HepG2 (cell line): ENCODE measurements at regions not wholly inside any gene's neighbourhood (a gene's known extent, or its start where the extent isn't known, plus 50 kb on each side); places are given as distances from the start of the nearest gene placed in this dataset.

Source experiments
- ATAC-seq: fragments of 200-7000 bp; cut with Tn5 transposase; 3 replicates; pipeline ENCODE4 v1.9.1; 2020; ENCODE audit warnings: mild to moderate bottlenecking, moderate library complexity
- BruUV-seq: library from RNA; stranded (reverse); fragments of 400-500 nt; replicated peaks from 2 replicates; lab custom pipeline; 2021; lab: Mats Ljungman, UMichigan
- CTCF ChIA-PET: fragments of 300-600 bp; formaldehyde crosslinking; extraction: SDS; loops from one replicate; lab custom pipeline; 2021; ENCODE audit warnings: low total read pairs, inconsistent platforms, low intra/inter-chr PET ratio; lab: Yijun Ruan, JAX
- POLR2A ChIA-PET: fragments of 350-600 bp; sonication (Branson Sonifier 250); formaldehyde crosslinking; loops from one replicate; lab custom pipeline; 2020; ENCODE audit warnings: antibody characterized with exemption, inconsistent platforms; lab: Yijun Ruan, JAX
- DNase-seq: peaks from one replicate; pipeline ENCODE4 v3.0.0-alpha.2; 2015; ENCODE audit warnings: low spot score
- FAIRE-seq: peaks from 3 replicates; lab custom pipeline; 2011; peaks lifted over from hg19 to GRCh38; lab: Jason Lieb, UNC
- H2AFZ ChIP-seq: one replicate; pipeline ENCODE4 v1.6.1; 2011; ENCODE audit warnings: low read length, inconsistent platforms
- H3K27ac ChIP-seq: fragments of 300-600 bp; 3 replicates; pipeline ENCODE4 v1.8.0; 2011; ENCODE audit warnings: mixed run types, mild to moderate bottlenecking, mixed read lengths, low read length, inconsistent platforms; ENCODE audit not compliant: insufficient read depth; ENCODE audit errors: extremely low read length
- H3K27me3 ChIP-seq, 2 experiments: fragments of 200-600 bp in 1 of 2; 2 replicates in 1 of 2; 3 replicates in 1 of 2; pipeline versions ENCODE4 v1.6.0 to v1.8.0; 2011; ENCODE audit warnings: low read length in 2 of 2, mild to moderate bottlenecking in 2 of 2, moderate library complexity in 2 of 2, inconsistent platforms in 1 of 2; ENCODE audit not compliant: insufficient read depth in 2 of 2, control insufficient read depth in 1 of 2
- H3K36me3 ChIP-seq, 2 experiments: fragments of 200-600 bp in 1 of 2; replicated peaks in 1 of 2; 2 replicates in 1 of 2; 3 replicates in 1 of 2; pipeline versions ENCODE4 v1.5.1 to v1.8.0; 2011; ENCODE audit warnings: low read length in 2 of 2, inconsistent platforms in 1 of 2; ENCODE audit not compliant: insufficient read depth in 2 of 2, control insufficient read depth in 1 of 2
- H3K4me1 ChIP-seq: 2 replicates; pipeline ENCODE4 v1.5.1; 2012; ENCODE audit warnings: low read length, inconsistent platforms; ENCODE audit not compliant: insufficient read depth
- H3K4me2 ChIP-seq: 2 replicates; pipeline ENCODE4 v1.6.0; 2011; ENCODE audit warnings: low read depth, low read length, inconsistent platforms
- H3K4me3 ChIP-seq, 3 experiments: fragments of 200-600 bp in 1 of 3; sonication (generic), shearing (Covaris generic) in 1 of 3; replicated peaks in 1 of 3; 2 replicates each; pipeline ENCODE4 v1.5.1; 2011 to 2016; ENCODE audit warnings: low read length in 3 of 3, inconsistent platforms in 2 of 3, low read depth in 2 of 3, mild to moderate bottlenecking in 2 of 3, control low read depth in 1 of 3, mixed read lengths in 1 of 3; ENCODE audit not compliant: insufficient read depth in 1 of 3
- H3K79me2 ChIP-seq: one replicate; pipeline ENCODE4 v1.6.1; 2011; ENCODE audit warnings: low read length, inconsistent platforms; ENCODE audit not compliant: insufficient read depth
- H3K9ac ChIP-seq: 2 replicates; pipeline ENCODE4 v1.6.0; 2011; ENCODE audit warnings: mild to moderate bottlenecking, low read depth, low read length, inconsistent platforms; ENCODE audit not compliant: insufficient read depth
- H3K9me3 ChIP-seq: 2 replicates; pipeline ENCODE4 v1.5.1; 2012; ENCODE audit warnings: mild to moderate bottlenecking, low read length
- H4K20me1 ChIP-seq: 2 replicates; pipeline ENCODE4 v1.6.0; 2011; ENCODE audit warnings: inconsistent platforms, mild to moderate bottlenecking, low read length, moderate library complexity; ENCODE audit not compliant: insufficient read depth
- ATRX ChIP-seq: sonication (generic); formaldehyde crosslinking; IDR thresholded peaks from 2 replicates; pipeline ENCODE4 v1.4.0; 2020; ENCODE audit warnings: missing genetic modification reagents, borderline replicate concordance
- CEBPB ChIP-seq: IDR thresholded peaks from 2 replicates; pipeline ENCODE4 v1.6.1; 2011; ENCODE audit warnings: low read depth, low read length, improper control_type of control experiment, borderline replicate concordance
- HIC2 ChIP-seq: sonication (generic); formaldehyde crosslinking; IDR thresholded peaks from 2 replicates; pipeline ENCODE4 v1.9.0; 2022; ENCODE audit warnings: low read depth, missing genetic modification reagents
- HMG20A ChIP-seq: IDR thresholded peaks from 2 replicates; pipeline ENCODE4 v1.6.1; 2016; ENCODE audit warnings: borderline replicate concordance
- NR2F6 ChIP-seq, 2 experiments: IDR thresholded peaks; 2 replicates each; pipeline ENCODE4 v1.6.1; 2016; ENCODE audit warnings: antibody characterized with exemption in 1 of 2, mild to moderate bottlenecking in 1 of 2
- SNAPC4 ChIP-seq: sonication (generic); formaldehyde crosslinking; IDR thresholded peaks from 2 replicates; pipeline ENCODE4 v1.4.0; 2020; ENCODE audit warnings: mild to moderate bottlenecking, missing genetic modification reagents
- ZNF281 ChIP-seq: sonication (generic); formaldehyde crosslinking; IDR thresholded peaks from 2 replicates; pipeline ENCODE4 v1.4.0; 2020; ENCODE audit warnings: missing genetic modification reagents, borderline replicate concordance
- ZNF562 ChIP-seq: sonication (generic); formaldehyde crosslinking; IDR thresholded peaks from 2 replicates; pipeline ENCODE4 v1.8.0; 2022; ENCODE audit warnings: missing genetic modification reagents, borderline replicate concordance
- ZNF674 ChIP-seq: sonication (generic); formaldehyde crosslinking; IDR thresholded peaks from 2 replicates; pipeline ENCODE4 v1.5.0; 2020; ENCODE audit warnings: low read depth, mild to moderate bottlenecking, missing genetic modification reagents
- ZNF703 ChIP-seq: sonication (generic); formaldehyde crosslinking; IDR thresholded peaks from 2 replicates; pipeline ENCODE4 v1.5.1; 2020; ENCODE audit warnings: missing genetic modification reagents, mild to moderate bottlenecking, moderate library complexity, borderline replicate concordance
- ZNF792 ChIP-seq: IDR thresholded peaks from 2 replicates; pipeline ENCODE4 v1.6.1; 2016
- WGBS: methylation state at CpG from one replicate; pipeline ENCODE4 v1.1.6; 2017; ENCODE audit warnings: low lambda C conversion rate; 5-methylcytosine and 5-hydroxymethylcytosine counted together
- in situ Hi-C: cut with HindIII; loops from 2 replicates; pipeline ENCODE4 v1.10.0; 2017; ENCODE audit warnings: low pct_unique_long_range_greater_than_20kb; ENCODE audit not compliant: extremely low pct_ligation_motif_present
- intact Hi-C: fragments of 100-400 bp; cut with micrococcal nuclease; formaldehyde crosslinking; loops from one replicate; pipeline ENCODE4 v1.10.0; 2022; ENCODE audit not compliant: unreplicated experiment

GRCh38 chr13:36570489-36570888 lies 103.3 kb upstream of the SERTM1 start (continued):
- TF ChIP-seq SNAPC4 (CRISPR knock-in tag) (no peak), NR2F6 (IDR thresholded peaks at IDR 0.05) (no peak), NR2F6 (CRISPR knock-in tag; IDR thresholded peaks at IDR 0.05) (no peak)

GRCh38 chr13:36571444-36571843 lies 102.4 kb upstream of the SERTM1 start:
- H3K4me2 ChIP-seq: no peak overlapping the region
- no peak for FAIRE-seq
- H3K4me1 ChIP-seq: no peaks in the 10 kb centered on the region
- no peaks in the 10 kb centered on the region for H3K9me3 ChIP-seq
- no peak overlapping the region for H3K9ac ChIP-seq
- ATAC-seq: no peak
- BruUV-seq: no TSS peak
- H2AFZ ChIP-seq: no peak overlapping the region
- intact Hi-C loops (no loop called here), in situ Hi-C loops (no loop called here)
- no peaks in the 10 kb centered on the region for H3K79me2 ChIP-seq
- no peak overlapping the region for H3K4me3 ChIP-seq
- ChIA-PET POLR2A (no interaction called here), CTCF (no interaction called here)
- H4K20me1 ChIP-seq: no peaks in the 10 kb centered on the region
- no peaks in the 10 kb centered on the region for H3K36me3 ChIP-seq
- WGBS: 4% methylated on average over 2 of the region's 2 CpGs
- H3K27me3 ChIP-seq: no peaks in the 10 kb centered on the region
- H3K27ac ChIP-seq: no peak overlapping the region
- DNase-seq: no peak
- TF ChIP-seq HMG20A (no peak), CEBPB (no peak), HIC2 (CRISPR knock-in tag) (no peak), ZNF562 (no peak), ZNF674 (CRISPR knock-in tag) (no peak), ATRX (CRISPR knock-in tag) (no peak), ZNF792 (CRISPR knock-in tag) (no peak), ZNF703 (no peak), ZNF281 (CRISPR knock-in tag) (no peak)
